Activated naive CD8-positive, alpha-beta T cell treated with anti-CD3 and anti-CD28 coated beads, Interleukin-2, amount 50 U/mL, for 24 hours (primary cell): ENCODE measurements at regions not wholly inside any gene's neighbourhood (a gene's known extent, or its start where the extent isn't known, plus 50 kb on each side); places are given as distances from the start of the nearest gene placed in this dataset.

Source experiments
- ATAC-seq: fragments of 150-1000 bp; cut with Tn5 transposase; one replicate; pipeline ENCODE4 v1.10.0; 2021
- DNase-seq: peaks from one replicate; pipeline ENCODE4 v3.0.0; 2021
- H3K27ac Mint-ChIP-seq: one replicate; pipeline ENCODE4 v1.8.0; 2021; ENCODE audit warnings: mild to moderate bottlenecking, mixed read lengths
- H3K27me3 Mint-ChIP-seq: one replicate; pipeline ENCODE4 v1.8.0; 2021; ENCODE audit warnings: mixed read lengths
- H3K36me3 Mint-ChIP-seq: one replicate; pipeline ENCODE4 v1.8.0; 2021; ENCODE audit warnings: low read depth, mixed read lengths
- H3K4me1 Mint-ChIP-seq: one replicate; pipeline ENCODE4 v1.8.0; 2021; ENCODE audit warnings: mixed read lengths
- H3K4me3 Mint-ChIP-seq: one replicate; pipeline ENCODE4 v1.8.0; 2021; ENCODE audit warnings: mild to moderate bottlenecking, moderate library complexity, mixed read lengths
- H3K9me3 Mint-ChIP-seq: one replicate; pipeline ENCODE4 v1.8.0; 2021; ENCODE audit warnings: mixed read lengths

- Mint-ChIP-seq H3K36me3 (no peaks in the 10 kb centered on the region), H3K27ac (no peak overlapping the region), H3K4me3 (no peak overlapping the region), H3K4me1 (no peaks in the 10 kb centered on the region), H3K9me3 (peaks cover 31% of the 10 kb centered on the region), H3K27me3 (no peaks in the 10 kb centered on the region)
- ATAC-seq (no peak), DNase-seq (no peak)
Observed at GRCh38 chr13:34533941-34534340, 408.1 kb upstream of the NBEA start.

GRCh38 chr13:34542321-34542720, 399.7 kb upstream of the NBEA start:
- ATAC-seq (no peak), DNase-seq (no peak)
- Mint-ChIP-seq H3K4me1 (no peaks in the 10 kb centered on the region), H3K4me3 (no peak overlapping the region), H3K27ac (no peak overlapping the region), H3K9me3 (peaks cover 10% of the 10 kb centered on the region), H3K27me3 (no peaks in the 10 kb centered on the region), H3K36me3 (no peaks in the 10 kb centered on the region)

- Mint-ChIP-seq H3K9me3 (peaks cover 9% of the 10 kb centered on the region), H3K4me1 (no peaks in the 10 kb centered on the region), H3K36me3 (no peaks in the 10 kb centered on the region), H3K27ac (no peak overlapping the region), H3K27me3 (no peaks in the 10 kb centered on the region), H3K4me3 (no peak overlapping the region)
- DNase-seq (no peak), ATAC-seq (no peak)
Observed at GRCh38 chr13:34543836-34544235, 398.2 kb upstream of the NBEA start.

GRCh38 chr13:34545461-34545860, 396.6 kb upstream of the NBEA start:
- no peak for ATAC-seq
- no peaks in the 10 kb centered on the region for H3K27me3 Mint-ChIP-seq
- H3K36me3 Mint-ChIP-seq = no peaks in the 10 kb centered on the region
- H3K9me3 Mint-ChIP-seq = peaks cover 7% of the 10 kb centered on the region
- DNase-seq = no peak
- H3K27ac Mint-ChIP-seq = no peak overlapping the region
- no peak overlapping the region for H3K4me3 Mint-ChIP-seq
- H3K4me1 Mint-ChIP-seq = no peaks in the 10 kb centered on the region

- no peaks in the 10 kb centered on the region for H3K36me3 Mint-ChIP-seq
- H3K4me3 Mint-ChIP-seq = no peak overlapping the region
- DNase-seq (no peak), ATAC-seq (no peak)
- no peaks in the 10 kb centered on the region for H3K27me3 Mint-ChIP-seq
- peaks cover 7% of the 10 kb centered on the region for H3K9me3 Mint-ChIP-seq
- no peak overlapping the region for H3K27ac Mint-ChIP-seq
- H3K4me1 Mint-ChIP-seq = no peaks in the 10 kb centered on the region
Observed at GRCh38 chr13:34546344-34547250, 395.5 kb upstream of the NBEA start.

- no peak overlapping the region for H3K4me3 Mint-ChIP-seq
- no peak for ATAC-seq
- H3K27me3 Mint-ChIP-seq = no peaks in the 10 kb centered on the region
- no peak overlapping the region for H3K27ac Mint-ChIP-seq
- no peaks in the 10 kb centered on the region for H3K36me3 Mint-ChIP-seq
- H3K4me1 Mint-ChIP-seq = no peaks in the 10 kb centered on the region
- DNase-seq = no peak
- H3K9me3 Mint-ChIP-seq = peaks cover 3% of the 10 kb centered on the region
Observed at GRCh38 chr13:34547929-34548328, 394.1 kb upstream of the NBEA start.

GRCh38 chr13:34553376-34553775, 388.7 kb upstream of the NBEA start:
- no peaks in the 10 kb centered on the region for H3K36me3 Mint-ChIP-seq
- no peaks in the 10 kb centered on the region for H3K4me1 Mint-ChIP-seq
- DNase-seq (no peak), ATAC-seq (no peak)
- H3K9me3 Mint-ChIP-seq = peaks cover 3% of the 10 kb centered on the region
- H3K27me3 Mint-ChIP-seq = no peaks in the 10 kb centered on the region
- no peak overlapping the region for H3K27ac Mint-ChIP-seq
- H3K4me3 Mint-ChIP-seq = no peak overlapping the region

GRCh38 chr13:34555988-34556387, 386.1 kb upstream of the NBEA start:
- no peaks in the 10 kb centered on the region for H3K36me3 Mint-ChIP-seq
- H3K27me3 Mint-ChIP-seq = no peaks in the 10 kb centered on the region
- no peak overlapping the region for H3K27ac Mint-ChIP-seq
- ATAC-seq (no peak), DNase-seq (no peak)
- H3K4me3 Mint-ChIP-seq = no peak overlapping the region
- peaks cover 7% of the 10 kb centered on the region for H3K9me3 Mint-ChIP-seq
- no peaks in the 10 kb centered on the region for H3K4me1 Mint-ChIP-seq

GRCh38 chr13:34561033-34561432, 381.0 kb upstream of the NBEA start:
- H3K27ac Mint-ChIP-seq = no peak overlapping the region
- ATAC-seq = no peak
- peaks cover 3% of the 10 kb centered on the region for H3K27me3 Mint-ChIP-seq
- peaks cover 14% of the 10 kb centered on the region for H3K9me3 Mint-ChIP-seq
- no peak for DNase-seq
- no peak overlapping the region for H3K4me3 Mint-ChIP-seq
- no peaks in the 10 kb centered on the region for H3K36me3 Mint-ChIP-seq
- no peaks in the 10 kb centered on the region for H3K4me1 Mint-ChIP-seq

GRCh38 chr13:34567597-34567996, 374.5 kb upstream of the NBEA start:
- Mint-ChIP-seq H3K4me3 (no peak overlapping the region), H3K9me3 (peaks cover 10% of the 10 kb centered on the region), H3K27me3 (peaks cover 3% of the 10 kb centered on the region), H3K27ac (no peak overlapping the region), H3K4me1 (no peaks in the 10 kb centered on the region), H3K36me3 (no peaks in the 10 kb centered on the region)
- DNase-seq = no peak
- no peak for ATAC-seq

GRCh38 chr13:34570698-34571353, 371.2 kb upstream of the NBEA start:
- no peak for ATAC-seq
- Mint-ChIP-seq H3K4me1 (no peaks in the 10 kb centered on the region), H3K36me3 (no peaks in the 10 kb centered on the region), H3K4me3 (no peak overlapping the region), H3K27ac (no peak overlapping the region), H3K9me3 (peaks cover 4% of the 10 kb centered on the region), H3K27me3 (no peaks in the 10 kb centered on the region)
- DNase-seq = no peak

GRCh38 chr13:34571716-34572115, 370.4 kb upstream of the NBEA start:
- no peak for DNase-seq
- H3K4me3 Mint-ChIP-seq = no peak overlapping the region
- H3K4me1 Mint-ChIP-seq = no peaks in the 10 kb centered on the region
- no peak overlapping the region for H3K27ac Mint-ChIP-seq
- peaks cover 4% of the 10 kb centered on the region for H3K9me3 Mint-ChIP-seq
- H3K27me3 Mint-ChIP-seq = no peaks in the 10 kb centered on the region
- H3K36me3 Mint-ChIP-seq = no peaks in the 10 kb centered on the region
- ATAC-seq = no peak

GRCh38 chr13:34577051-34577450, 365.0 kb upstream of the NBEA start:
- Mint-ChIP-seq H3K27me3 (no peaks in the 10 kb centered on the region), H3K9me3 (no peaks in the 10 kb centered on the region), H3K4me1 (no peaks in the 10 kb centered on the region), H3K36me3 (no peaks in the 10 kb centered on the region), H3K27ac (no peak overlapping the region), H3K4me3 (no peak overlapping the region)
- DNase-seq = no peak
- no peak for ATAC-seq

- no peak overlapping the region for H3K4me3 Mint-ChIP-seq
- H3K27me3 Mint-ChIP-seq = no peaks in the 10 kb centered on the region
- H3K4me1 Mint-ChIP-seq = no peaks in the 10 kb centered on the region
- DNase-seq (no peak), ATAC-seq (no peak)
- no peak overlapping the region for H3K27ac Mint-ChIP-seq
- H3K9me3 Mint-ChIP-seq = no peaks in the 10 kb centered on the region
- H3K36me3 Mint-ChIP-seq = no peaks in the 10 kb centered on the region
Observed at GRCh38 chr13:34578471-34578870, 363.6 kb upstream of the NBEA start.

- H3K36me3 Mint-ChIP-seq = no peaks in the 10 kb centered on the region
- DNase-seq = no peak
- no peak overlapping the region for H3K4me3 Mint-ChIP-seq
- H3K27ac Mint-ChIP-seq = no peak overlapping the region
- ATAC-seq = no peak
- H3K9me3 Mint-ChIP-seq = no peaks in the 10 kb centered on the region
- no peaks in the 10 kb centered on the region for H3K4me1 Mint-ChIP-seq
- no peaks in the 10 kb centered on the region for H3K27me3 Mint-ChIP-seq
Observed at GRCh38 chr13:34578917-34579316, 363.2 kb upstream of the NBEA start.
